ENCODE measurements at regions not wholly inside any gene's neighbourhood (a gene's known extent, or its start where the extent isn't known, plus 50 kb on each side); places are given as distances from the start of the nearest gene placed in this dataset.

DNA sequence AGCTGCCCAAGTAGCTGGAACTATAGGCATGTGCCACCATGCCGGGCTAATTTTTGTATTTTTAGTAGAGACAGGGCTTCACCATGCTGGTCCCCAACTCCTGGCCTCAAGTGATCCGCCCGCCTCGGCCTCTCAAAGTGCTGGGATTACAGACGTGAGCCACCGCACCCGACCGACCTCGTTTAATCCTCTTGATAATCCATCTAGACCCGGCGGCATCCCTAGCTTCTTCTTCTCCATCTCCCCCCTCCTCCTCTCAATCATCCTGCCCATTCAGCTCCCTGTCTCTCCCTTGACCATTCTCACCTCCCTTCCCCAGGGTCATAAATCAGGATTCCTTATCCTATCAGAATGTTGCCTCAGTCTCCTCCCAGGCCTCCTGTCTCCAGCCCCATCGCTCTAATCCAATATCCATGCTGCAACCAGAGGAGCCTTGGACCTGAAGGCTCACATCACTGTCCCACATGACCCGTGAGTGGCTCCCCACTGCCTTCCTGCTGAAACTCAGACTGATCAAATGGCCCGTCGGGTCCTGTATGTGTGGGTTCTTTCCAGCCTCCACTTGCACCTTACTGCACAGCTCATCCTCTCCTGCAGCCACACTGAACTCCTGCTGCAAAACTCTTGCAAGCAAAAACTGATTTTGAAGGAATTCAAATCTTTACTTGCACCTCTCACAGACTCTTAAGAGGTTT lies 74.1 kb upstream of the CDH5 start:
- ChIA-PET POLR2A (ENCODE audit: partially characterized antibody) (no interaction called here), CTCF (ENCODE audit: partially characterized antibody) (interaction anchor here (0.8 to 1.7 kb wide), 5 partner anchors 14 to 29 kb away, joined by 3 to 8 read pairs (median 4); no protein-coding TSS in a partner anchor)
- no peak overlapping the region for H2BK120ac ChIP-seq (replicated peaks; ENCODE audit: low read depth, low read length)
- H2BK5ac ChIP-seq (ENCODE audit: low read depth, low read length), result no peak overlapping the region
- H4K5ac ChIP-seq (ENCODE audit: insufficient read length, low read depth, low read length), result no peak overlapping the region
- no peaks in the 10 kb centered on the region for H3K36me3 ChIP-seq (ENCODE audit: control insufficient read depth in 2 of 4, insufficient read depth in 4 of 4, low read length in 3 of 4)
- H3K4me3 ChIP-seq (ENCODE audit: extremely low read depth in 1 of 4, insufficient read depth in 2 of 4, low read depth in 3 of 4, low read length in 4 of 4), result no peak overlapping the region
- H4K20me1 ChIP-seq (replicated peaks in 1 of 2; ENCODE audit: control insufficient read depth in 1 of 2, insufficient read depth in 2 of 2, low read length in 2 of 2), result no peaks in the 10 kb centered on the region
- no peak overlapping the region for H2AFZ ChIP-seq (ENCODE audit: low read length)
- H3K4ac ChIP-seq (replicated peaks; ENCODE audit: insufficient read length, low read depth, low read length), result no peak overlapping the region
- no peak overlapping the region for H2BK12ac ChIP-seq (ENCODE audit: low read depth, low read length)
- no peaks in the 10 kb centered on the region; a peak in 1 of 7 replicates for H3K4me1 ChIP-seq (replicated peaks in 1 of 4; ENCODE audit: control insufficient read depth in 3 of 4, insufficient read depth in 4 of 4, low read length in 3 of 4)
- H3K23me2 ChIP-seq (ENCODE audit: low read depth, low read length), result no peaks in the 10 kb centered on the region
- no peaks in the 10 kb centered on the region for H3K27me3 ChIP-seq (replicated peaks in 1 of 4; ENCODE audit: control insufficient read depth in 3 of 4, extremely low read depth in 1 of 4, insufficient read depth in 3 of 4, low read length in 3 of 4)
- H3K27ac ChIP-seq (ENCODE audit: low read depth, low read length), result no peak overlapping the region
- WGBS, 2 experiments (ENCODE audit: extremely low coverage in 1 of 2, insufficient coverage in 1 of 2, insufficient read length in 1 of 2, insufficient replicate concordance in 2 of 2, low coverage in 1 of 2, low lambda C conversion rate in 2 of 2, missing lambda C conversion rate in 1 of 2), result 84% methylated on average over 13 of the region's 15 CpGs; no CpG with 5 or more reads in 1 of the 2 experiments
- H3K9me3 ChIP-seq (ENCODE audit: insufficient read depth in 2 of 2, low read depth in 1 of 2, low read length in 1 of 2), result no peaks in the 10 kb centered on the region
- H3K9ac ChIP-seq (replicated peaks in 1 of 4; ENCODE audit: extremely low read depth in 1 of 4, low read depth in 3 of 4, low read length in 3 of 4), result no peak overlapping the region
- no peak overlapping the region for H3K23ac ChIP-seq (ENCODE audit: insufficient read length)
- H4K91ac ChIP-seq (replicated peaks; ENCODE audit: insufficient read length, low read length), result no peak overlapping the region
- no peaks in the 10 kb centered on the region for H3K79me1 ChIP-seq (ENCODE audit: low read depth, low read length)
- no peak overlapping the region for H4K8ac ChIP-seq (ENCODE audit: extremely low read depth, insufficient read depth, low read length)
- no peak for FAIRE-seq
- no peak overlapping the region for H2BK20ac ChIP-seq (ENCODE audit: low read length)
- H3K56ac ChIP-seq (replicated peaks; ENCODE audit: insufficient read length, low read depth, low read length), result no peak overlapping the region
- H2AK5ac ChIP-seq (ENCODE audit: low read depth, low read length), result no peak overlapping the region
- no peak overlapping the region for H3K4me2 ChIP-seq (ENCODE audit: insufficient read depth in 1 of 2, low read depth in 2 of 2, low read length in 2 of 2)
- no peak overlapping the region for H2BK15ac ChIP-seq (ENCODE audit: low read length)
- no peak for DNase-seq (ENCODE audit: low read depth in 1 of 2, low spot score in 2 of 2)
- H3K18ac ChIP-seq (ENCODE audit: extremely low read depth, low read length), result no peak overlapping the region
- no peaks in the 10 kb centered on the region for H3K79me2 ChIP-seq (ENCODE audit: control insufficient read depth in 1 of 2, insufficient read depth in 2 of 2, low read length in 2 of 2)
- no peak overlapping the region for H3K14ac ChIP-seq (ENCODE audit: insufficient read length)
- TF ChIP-seq CTCF (IDR thresholded peaks at IDR 0.05; ENCODE audit: control extremely low read depth in 1 of 3, insufficient read depth in 1 of 3, low read depth in 1 of 3, low read length in 3 of 3) (no peak), YY1 (IDR thresholded peaks at IDR 0.05; ENCODE audit: low read depth, low read length) (no peak), CREB1 (IDR thresholded peaks at IDR 0.05) (no peak), JUND (IDR thresholded peaks at IDR 0.05; ENCODE audit: low read length) (no peak), RNF2 (IDR thresholded peaks at IDR 0.05; ENCODE audit: borderline replicate concordance, low read depth, low read length, missing control alignments, poor library complexity, severe bottlenecking) (no peak), POLR2A (IDR thresholded peaks at IDR 0.05; ENCODE audit: control extremely low read depth in 1 of 2, low read depth in 2 of 2, low read length in 2 of 2) (no peak), TEAD4 (IDR thresholded peaks at IDR 0.05; ENCODE audit: low read depth, low read length) (no peak), EGR1 (IDR thresholded peaks at IDR 0.05; ENCODE audit: borderline replicate concordance, low read depth, low read length) (no peak), KDM5A (IDR thresholded peaks at IDR 0.05; ENCODE audit: low read length) (no peak), CBX5 (IDR thresholded peaks at IDR 0.05; ENCODE audit: low read depth, low read length) (no peak), CTBP2 (IDR thresholded peaks at IDR 0.05; ENCODE audit: borderline replicate concordance, insufficient read depth, insufficient read length, low read length) (no peak), ASH2L (IDR thresholded peaks at IDR 0.05; ENCODE audit: low read length) (no peak)

Data from H1 (cell line).